Neural cell (in vitro differentiated cells): ENCODE measurements at regions not wholly inside any gene's neighbourhood (a gene's known extent, or its start where the extent isn't known, plus 50 kb on each side); places are given as distances from the start of the nearest gene placed in this dataset.

Experiments
- H2AFZ ChIP-seq: fragments of 200-600, 300-800 bp; sonication (generic), shearing (Covaris generic); 2 replicates; pipeline ENCODE4 v1.6.0; 2014; ENCODE audit warnings: low read depth, mild to moderate bottlenecking, antibody characterized with exemption, low read length, moderate library complexity
- H3F3A ChIP-seq: fragments of 200-600 bp; shearing (Covaris generic); 2 replicates; pipeline ENCODE4 v1.6.1; 2016; ENCODE audit warnings: mild to moderate bottlenecking, moderate library complexity, mixed read lengths, antibody characterized with exemption, low read length; ENCODE audit not compliant: insufficient read depth, poor library complexity, severe bottlenecking
- H3K27ac ChIP-seq: fragments of 200-600, 300-800 bp; sonication (generic), shearing (Covaris generic); 2 replicates; pipeline ENCODE4 v1.5.1; 2014; ENCODE audit warnings: mild to moderate bottlenecking, low read length, moderate library complexity
- H3K27me3 ChIP-seq: fragments of 300-800, 200-600 bp; sonication (generic), shearing (Covaris generic); 2 replicates; pipeline ENCODE4 v1.6.0; 2014; ENCODE audit warnings: mild to moderate bottlenecking, low read depth, low read length, moderate library complexity; ENCODE audit not compliant: insufficient read depth
- H3K36me3 ChIP-seq: fragments of 300-800, 200-600 bp; sonication (generic), shearing (Covaris generic); 2 replicates; pipeline ENCODE4 v1.5.1; 2014; ENCODE audit warnings: mild to moderate bottlenecking, antibody characterized with exemption, low read length, moderate library complexity; ENCODE audit not compliant: insufficient read depth
- H3K4me2 ChIP-seq: fragments of 300-800, 200-600 bp; sonication (generic), shearing (Covaris generic); 2 replicates; pipeline ENCODE4 v1.6.0; 2014; ENCODE audit warnings: mild to moderate bottlenecking, low read length
- H3K4me3 ChIP-seq: fragments of 300-800, 200-600 bp; sonication (generic), shearing (Covaris generic); 2 replicates; pipeline ENCODE4 v1.5.1; 2014; ENCODE audit warnings: mild to moderate bottlenecking, low read length, moderate library complexity
- H3K79me2 ChIP-seq: fragments of 200-600 bp; shearing (Covaris generic); replicated peaks from 2 replicates; pipeline ENCODE4 v1.6.0; 2014; ENCODE audit warnings: mild to moderate bottlenecking, low read length, moderate library complexity; ENCODE audit not compliant: insufficient read depth
- H3K9ac ChIP-seq: fragments of 300-800, 200-600 bp; sonication (generic), shearing (Covaris generic); 2 replicates; pipeline ENCODE4 v1.6.1; 2016; ENCODE audit warnings: mild to moderate bottlenecking, low read length, mixed read lengths
- H3K9me2 ChIP-seq: fragments of 200-600 bp; shearing (Covaris generic); 2 replicates; pipeline ENCODE4 v1.6.1; 2016; ENCODE audit warnings: mild to moderate bottlenecking, low read length, mixed read lengths; ENCODE audit not compliant: insufficient read depth
- H3K9me3 ChIP-seq: fragments of 200-600, 300-800 bp; sonication (generic), shearing (Covaris generic); 2 replicates; pipeline ENCODE4 v1.6.1; 2016; ENCODE audit warnings: mild to moderate bottlenecking, mixed run types, low read length, moderate library complexity, mixed read lengths
- H4K20me1 ChIP-seq: fragments of 200-600 bp; shearing (Covaris generic); 2 replicates; pipeline ENCODE4 v1.6.1; 2016; ENCODE audit warnings: mild to moderate bottlenecking, mixed run types; ENCODE audit not compliant: insufficient read depth
- CTCF ChIP-seq: fragments of 450-650 bp; IDR thresholded peaks from 2 replicates; pipeline ENCODE4 v1.5.1; 2014; ENCODE audit warnings: antibody characterized with exemption, mild to moderate bottlenecking, moderate library complexity; ENCODE audit not compliant: poor library complexity, severe bottlenecking
- EP300 ChIP-seq: fragments of 450-650 bp; conservative IDR thresholded peaks from 2 replicates; pipeline ENCODE4 v1.6.1; 2014; ENCODE audit warnings: antibody characterized with exemption, mild to moderate bottlenecking, moderate library complexity; ENCODE audit not compliant: poor library complexity, severe bottlenecking
- EZH2 ChIP-seq: fragments of 200-600, 300-800 bp; shearing (Covaris generic), sonication (generic); IDR thresholded peaks from 2 replicates; pipeline ENCODE4 v1.6.1; 2014; ENCODE audit warnings: antibody characterized with exemption, low read length, borderline replicate concordance, mild to moderate bottlenecking; ENCODE audit not compliant: insufficient read depth, poor library complexity, severe bottlenecking
- MXI1 ChIP-seq: fragments of 450-650 bp; conservative IDR thresholded peaks from 2 replicates; pipeline ENCODE4 v1.6.1; 2014; ENCODE audit warnings: antibody characterized with exemption, mild to moderate bottlenecking; ENCODE audit not compliant: poor library complexity, severe bottlenecking
- POLR2AphosphoS5 ChIP-seq: IDR thresholded peaks from 2 replicates; pipeline ENCODE4 v1.6.1; 2012
- RAD21 ChIP-seq: fragments of 450-650 bp; conservative IDR thresholded peaks from 2 replicates; pipeline ENCODE4 v1.6.1; 2014; ENCODE audit warnings: antibody characterized with exemption, mild to moderate bottlenecking, moderate library complexity
- REST ChIP-seq: IDR thresholded peaks from 2 replicates; pipeline ENCODE4 v1.6.1; 2012; ENCODE audit warnings: borderline replicate concordance
- SMC3 ChIP-seq: fragments of 450-650 bp; conservative IDR thresholded peaks from 2 replicates; pipeline ENCODE4 v1.6.1; 2014; ENCODE audit warnings: antibody characterized with exemption, mild to moderate bottlenecking, moderate library complexity; ENCODE audit not compliant: poor library complexity
- TAF1 ChIP-seq: IDR thresholded peaks from 2 replicates; pipeline ENCODE4 v1.6.1; 2012; ENCODE audit warnings: low read depth

GRCh38 chr12:34377243-34378035 is 355.1 kb downstream of the ALG10 start:
- no peaks in the 10 kb centered on the region for H4K20me1 ChIP-seq
- H3K9me2 ChIP-seq = no peaks in the 10 kb centered on the region
- H3K4me2 ChIP-seq = no peak overlapping the region
- no peak overlapping the region for H3K9ac ChIP-seq
- H3K9me3 ChIP-seq = peaks cover 17% of the 10 kb centered on the region
- no peaks in the 10 kb centered on the region for H3K36me3 ChIP-seq
- no peak overlapping the region for H3K27ac ChIP-seq
- TF ChIP-seq TAF1 = no peak
- no peak for TF ChIP-seq MXI1
- TF ChIP-seq CTCF = no peak
- TF ChIP-seq EZH2 = no peak
- TF ChIP-seq POLR2AphosphoS5 = no peak
- TF ChIP-seq EP300 = no peak
- TF ChIP-seq SMC3 = no peak
- no peak for TF ChIP-seq RAD21
- TF ChIP-seq REST = no peak
- H3K79me2 ChIP-seq = no peaks in the 10 kb centered on the region
- no peaks in the 10 kb centered on the region for H3K27me3 ChIP-seq
- no peaks in the 10 kb centered on the region for H3F3A ChIP-seq
- no peak overlapping the region for H2AFZ ChIP-seq
- no peak overlapping the region for H3K4me3 ChIP-seq

- no peak for TF ChIP-seq TAF1
- TF ChIP-seq EZH2 = no peak
- no peak for TF ChIP-seq CTCF
- TF ChIP-seq RAD21 = no peak
- Histone ChIP-seq H3K27me3 (no peaks in the 10 kb centered on the region), H4K20me1 (no peaks in the 10 kb centered on the region), H3K9me2 (no peaks in the 10 kb centered on the region), H3K36me3 (no peaks in the 10 kb centered on the region), H3K9me3 (peaks cover 21% of the 10 kb centered on the region), H3K27ac (no peak overlapping the region), H3K9ac (no peak overlapping the region), H3F3A (no peaks in the 10 kb centered on the region), H3K4me3 (no peak overlapping the region), H3K4me2 (no peak overlapping the region), H3K79me2 (no peaks in the 10 kb centered on the region), H2AFZ (no peak overlapping the region)
Observed at GRCh38 chr12:34379142-34379541, 356.8 kb downstream of the ALG10 start.
